MM.1S (cell line): ENCODE measurements at regions not wholly inside any gene's neighbourhood (a gene's known extent, or its start where the extent isn't known, plus 50 kb on each side); places are given as distances from the start of the nearest gene placed in this dataset.

ENCODE experiments used
- DNase-seq: peaks from one replicate; pipeline ENCODE4 v3.0.0-alpha.2; 2015
- H2AFZ ChIP-seq: fragments of 300-600 bp; sonication (generic); 2 replicates; pipeline ENCODE4 v1.6.0; 2016; ENCODE audit warnings: antibody characterized with exemption, low read length
- H3F3A ChIP-seq: fragments of 300-600 bp; sonication (generic); 2 replicates; pipeline ENCODE4 v1.6.1; 2016; ENCODE audit warnings: mild to moderate bottlenecking, antibody characterized with exemption, low read length, moderate library complexity, mixed read lengths; ENCODE audit not compliant: insufficient read depth
- H3K27ac ChIP-seq: fragments of 300-600 bp; sonication (generic); 2 replicates; pipeline ENCODE4 v1.5.1; 2016; ENCODE audit warnings: mild to moderate bottlenecking, low read length
- H3K27me3 ChIP-seq: fragments of 300-600 bp; sonication (generic); replicated peaks from 2 replicates; pipeline ENCODE4 v1.6.0; 2016; ENCODE audit warnings: low read length; ENCODE audit not compliant: insufficient read depth
- H3K36me3 ChIP-seq: fragments of 300-600 bp; sonication (generic); replicated peaks from 2 replicates; pipeline ENCODE4 v1.6.1; 2016; ENCODE audit warnings: mild to moderate bottlenecking, low read length, mixed read lengths; ENCODE audit not compliant: insufficient read depth
- H3K4me1 ChIP-seq: fragments of 300-600 bp; sonication (generic); 2 replicates; pipeline ENCODE4 v1.6.1; 2016; ENCODE audit warnings: low read length, mixed read lengths
- H3K4me2 ChIP-seq: fragments of 300-600 bp; sonication (generic); 2 replicates; pipeline ENCODE4 v1.6.0; 2016; ENCODE audit warnings: low read depth, low read length
- H3K4me3 ChIP-seq: fragments of 300-600 bp; sonication (generic); 2 replicates; pipeline ENCODE4 v1.5.1; 2016; ENCODE audit warnings: low read length, mixed read lengths
- H3K79me2 ChIP-seq: fragments of 300-600 bp; sonication (generic); 2 replicates; pipeline ENCODE4 v1.6.1; 2016; ENCODE audit warnings: mixed run types, low read length, mixed read lengths
- H3K9ac ChIP-seq: fragments of 300-600 bp; sonication (generic); 2 replicates; pipeline ENCODE4 v1.6.1; 2016; ENCODE audit warnings: low read length, mixed read lengths
- H3K9me2 ChIP-seq: fragments of 300-600 bp; sonication (generic); replicated peaks from 2 replicates; pipeline ENCODE4 v1.6.1; 2016; ENCODE audit warnings: mild to moderate bottlenecking, low read length, mixed read lengths; ENCODE audit not compliant: insufficient read depth
- H3K9me3 ChIP-seq: fragments of 300-600 bp; sonication (generic); replicated peaks from 2 replicates; pipeline ENCODE4 v1.6.1; 2016; ENCODE audit warnings: mild to moderate bottlenecking, low read length, mixed read lengths; ENCODE audit not compliant: insufficient read depth
- H4K20me1 ChIP-seq: fragments of 300-600 bp; sonication (generic); 2 replicates; pipeline ENCODE4 v1.6.1; 2016; ENCODE audit warnings: mild to moderate bottlenecking, low read length, moderate library complexity, mixed read lengths; ENCODE audit not compliant: insufficient read depth
- EZH2 ChIP-seq: fragments of 300-600 bp; sonication (generic); optimal IDR thresholded peaks from 2 replicates; pipeline ENCODE3; 2017; ENCODE audit warnings: low read depth, mild to moderate bottlenecking, antibody characterized with exemption, low read length, mixed read lengths
- EZH2phosphoT487 ChIP-seq: fragments of 300-600 bp; sonication (generic); IDR thresholded peaks from 2 replicates; pipeline ENCODE4 v1.6.1; 2018; ENCODE audit warnings: antibody characterized with exemption, low read length
- TF ChIP-seq, protein P1 (sequence below): fragments of 300-600 bp; sonication (generic); IDR thresholded peaks from 2 replicates; pipeline ENCODE4 v1.5.1; 2016; ENCODE audit warnings: antibody characterized with exemption, low read length, mixed read lengths

- TF ChIP-seq, protein P1, sequence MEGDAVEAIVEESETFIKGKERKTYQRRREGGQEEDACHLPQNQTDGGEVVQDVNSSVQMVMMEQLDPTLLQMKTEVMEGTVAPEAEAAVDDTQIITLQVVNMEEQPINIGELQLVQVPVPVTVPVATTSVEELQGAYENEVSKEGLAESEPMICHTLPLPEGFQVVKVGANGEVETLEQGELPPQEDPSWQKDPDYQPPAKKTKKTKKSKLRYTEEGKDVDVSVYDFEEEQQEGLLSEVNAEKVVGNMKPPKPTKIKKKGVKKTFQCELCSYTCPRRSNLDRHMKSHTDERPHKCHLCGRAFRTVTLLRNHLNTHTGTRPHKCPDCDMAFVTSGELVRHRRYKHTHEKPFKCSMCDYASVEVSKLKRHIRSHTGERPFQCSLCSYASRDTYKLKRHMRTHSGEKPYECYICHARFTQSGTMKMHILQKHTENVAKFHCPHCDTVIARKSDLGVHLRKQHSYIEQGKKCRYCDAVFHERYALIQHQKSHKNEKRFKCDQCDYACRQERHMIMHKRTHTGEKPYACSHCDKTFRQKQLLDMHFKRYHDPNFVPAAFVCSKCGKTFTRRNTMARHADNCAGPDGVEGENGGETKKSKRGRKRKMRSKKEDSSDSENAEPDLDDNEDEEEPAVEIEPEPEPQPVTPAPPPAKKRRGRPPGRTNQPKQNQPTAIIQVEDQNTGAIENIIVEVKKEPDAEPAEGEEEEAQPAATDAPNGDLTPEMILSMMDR, result no peak
- no peak for TF ChIP-seq EZH2
- TF ChIP-seq EZH2phosphoT487, result no peak
- DNase-seq, result no peak
- Histone ChIP-seq H3K4me2 (no peak overlapping the region), H2AFZ (no peak overlapping the region), H3K9me2 (no peaks in the 10 kb centered on the region), H3K4me3 (no peak overlapping the region), H3K9me3 (no peaks in the 10 kb centered on the region), H3K4me1 (no peaks in the 10 kb centered on the region), H3K27ac (no peak overlapping the region), H4K20me1 (no peaks in the 10 kb centered on the region), H3K79me2 (no peaks in the 10 kb centered on the region), H3K36me3 (no peaks in the 10 kb centered on the region), H3F3A (no peaks in the 10 kb centered on the region), H3K9ac (no peak overlapping the region), H3K27me3 (no peaks in the 10 kb centered on the region)
These were observed 1718.4 kb downstream of the TP53TG3F start for GRCh38 chr16:35177851-35178250.

DNA sequence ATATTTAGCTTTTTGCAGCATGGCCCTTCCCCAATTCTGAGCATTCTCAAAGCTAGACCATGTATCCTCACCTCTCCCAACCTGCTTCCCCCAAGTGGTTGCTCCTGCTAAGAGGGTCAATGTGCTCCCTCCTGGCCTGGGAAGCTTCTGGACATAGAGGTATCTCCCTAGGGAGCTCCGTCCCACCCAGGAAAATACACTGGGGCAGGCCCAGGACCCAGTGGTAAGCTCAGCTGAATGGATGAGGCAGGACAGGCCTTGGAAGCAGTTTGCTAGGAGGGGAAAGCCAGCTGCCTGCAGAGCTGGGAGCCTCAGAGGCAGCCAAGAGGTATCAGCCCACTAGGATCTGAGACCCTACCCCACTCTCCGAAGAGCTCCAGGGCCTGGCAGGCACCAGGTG lies 1721.6 kb downstream of the TP53TG3F start:
- Histone ChIP-seq H3K4me1 (no peaks in the 10 kb centered on the region), H3K4me2 (no peak overlapping the region), H4K20me1 (no peaks in the 10 kb centered on the region), H3F3A (no peaks in the 10 kb centered on the region), H3K36me3 (no peaks in the 10 kb centered on the region), H3K9me2 (no peaks in the 10 kb centered on the region), H2AFZ (no peak overlapping the region), H3K9ac (no peak overlapping the region), H3K79me2 (no peaks in the 10 kb centered on the region), H3K4me3 (no peak overlapping the region), H3K27me3 (no peaks in the 10 kb centered on the region), H3K27ac (no peak overlapping the region), H3K9me3 (no peaks in the 10 kb centered on the region)
- DNase-seq, result no peak
- TF ChIP-seq, protein P1, result no peak
- TF ChIP-seq EZH2 (no peak), EZH2phosphoT487 (no peak)

DNA sequence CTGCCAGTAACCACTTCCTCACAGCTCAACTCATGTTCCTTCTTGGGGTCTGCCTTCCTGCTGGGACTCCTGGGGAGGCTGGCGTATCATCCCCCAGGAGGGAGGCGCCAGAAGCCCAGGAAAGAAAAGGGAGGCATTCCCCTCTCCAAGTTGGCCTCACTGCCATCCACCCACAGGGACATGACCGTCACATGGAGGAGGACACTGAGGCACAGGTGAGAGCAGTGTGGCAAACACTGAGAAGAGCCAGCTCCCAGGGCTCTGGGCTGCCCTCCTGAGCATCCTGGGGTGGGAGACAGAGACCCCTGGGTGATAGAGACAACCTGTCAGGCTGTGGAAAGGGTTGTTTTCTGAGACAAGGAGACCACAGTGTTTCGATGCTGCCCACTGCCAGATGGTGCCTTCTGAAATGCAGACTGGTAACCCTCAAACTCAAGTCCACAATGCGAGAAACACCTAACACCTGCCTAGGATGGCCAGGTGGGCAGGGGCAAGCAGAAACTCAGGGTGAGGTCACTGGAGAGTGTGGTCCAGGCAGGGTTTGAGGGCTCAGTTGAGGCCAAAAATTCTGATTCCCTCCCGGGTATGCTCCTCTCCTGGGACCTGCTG lies 1722.1 kb downstream of the TP53TG3F start:
- no peak overlapping the region for H3K9ac ChIP-seq
- no peak overlapping the region for H3K4me2 ChIP-seq
- H3K27me3 ChIP-seq, result no peaks in the 10 kb centered on the region
- no peaks in the 10 kb centered on the region for H3K4me1 ChIP-seq
- no peak overlapping the region for H3K4me3 ChIP-seq
- no peaks in the 10 kb centered on the region for H3F3A ChIP-seq
- no peaks in the 10 kb centered on the region for H3K36me3 ChIP-seq
- no peak for DNase-seq
- no peaks in the 10 kb centered on the region for H3K9me3 ChIP-seq
- H3K79me2 ChIP-seq, result no peaks in the 10 kb centered on the region
- no peaks in the 10 kb centered on the region for H3K9me2 ChIP-seq
- TF ChIP-seq, protein P1, result no peak
- TF ChIP-seq EZH2, result no peak
- no peak for TF ChIP-seq EZH2phosphoT487
- no peak overlapping the region for H2AFZ ChIP-seq
- H3K27ac ChIP-seq, result no peak overlapping the region
- no peaks in the 10 kb centered on the region for H4K20me1 ChIP-seq
